Transverse colon (tissue), 4 donors: ENCODE measurements at regions not wholly inside any gene's neighbourhood (a gene's known extent, or its start where the extent isn't known, plus 50 kb on each side); places are given as distances from the start of the nearest gene placed in this dataset.

ENCODE experiments used
- DNase-seq: peaks from one replicate; pipeline ENCODE4 v3.0.0-alpha.2; 2019
- H3K27ac ChIP-seq, 4 donors: fragments of 200-600 bp; sonication (generic); 2 replicates each; pipeline ENCODE4 v1.5.1; 2016 to 2018; ENCODE audit warnings: inconsistent platforms in 4 of 4
- H3K27me3 ChIP-seq: fragments of 200-600 bp; sonication (generic); 2 replicates; pipeline ENCODE4 v1.5.1; 2017; ENCODE audit warnings: inconsistent platforms
- H3K36me3 ChIP-seq, 4 donors: fragments of 200-600 bp; sonication (generic); 2 replicates each; pipeline ENCODE4 v1.5.1; 2017 to 2019; ENCODE audit warnings: inconsistent platforms in 4 of 4
- H3K4me1 ChIP-seq, 4 donors: fragments of 200-600 bp; sonication (generic); 2 replicates each; pipeline ENCODE4 v1.5.1; 2017 to 2020; ENCODE audit warnings: inconsistent platforms in 4 of 4
- H3K4me3 ChIP-seq, 4 donors: fragments of 200-600 bp; sonication (generic); 1 replicate in 1 of 4; 2 replicates in 3 of 4; pipeline versions ENCODE4 v1.5.1 to v1.6.1; 2017 to 2019; ENCODE audit warnings: inconsistent platforms in 4 of 4
- H3K9me3 ChIP-seq, 2 donors: fragments of 200-600 bp; sonication (generic); 2 replicates each; pipeline ENCODE4 v1.5.1; 2017 to 2019; ENCODE audit warnings: inconsistent platforms in 2 of 2
- EP300 ChIP-seq: sonication (generic); formaldehyde crosslinking; IDR thresholded peaks from one replicate; pipeline ENCODE4 v1.6.1; 2017; ENCODE audit warnings: antibody characterized with exemption, low read depth
- POLR2A ChIP-seq: fragments of 450-650 bp; IDR thresholded peaks from one replicate; pipeline ENCODE4 v1.6.1; 2016; ENCODE audit warnings: antibody characterized with exemption, mild to moderate bottlenecking, moderate library complexity
- POLR2AphosphoS5 ChIP-seq, 3 donors: sonication (generic); formaldehyde crosslinking; IDR thresholded peaks; one replicate each; pipeline ENCODE4 v1.6.1; 2016; ENCODE audit warnings: antibody characterized with exemption in 3 of 3
- WGBS, 2 donors: methylation state at CpG; one replicate each; pipeline ENCODE4 v1.1.5; 2018; ENCODE audit warnings: low coverage in 1 of 2; 5-methylcytosine and 5-hydroxymethylcytosine counted together
- in situ Hi-C, 4 donors: fragments of 200-750 bp; cut with MboI; loops; one replicate each; pipeline versions ENCODE4 v1.15.0 to v1.15.1; 2017; ENCODE audit warnings: low sequenced_read_pairs in 3 of 4, low pct_ligation_motif_present in 1 of 4, low pct_unique_long_range_greater_than_20kb in 1 of 4
- intact Hi-C: fragments of 100-400 bp; cut with DNase I; formaldehyde crosslinking; loops from one replicate; pipeline ENCODE4 v1.15.1; 2023; ENCODE audit warnings: low total_unique reads
- TF ChIP-seq, protein P1 (sequence below), 5 experiments: fragments of 200-600 bp in 3 of 5; fragments of 450-650 bp in 2 of 5; sonication (generic) in 3 of 5; IDR thresholded peaks; 1 replicate in 2 of 5; 2 replicates in 3 of 5; pipeline ENCODE4 v1.5.1; 2016 to 2017; ENCODE audit warnings: antibody characterized with exemption in 5 of 5, inconsistent platforms in 3 of 5, mild to moderate bottlenecking in 2 of 5, moderate library complexity in 1 of 5

DNA sequence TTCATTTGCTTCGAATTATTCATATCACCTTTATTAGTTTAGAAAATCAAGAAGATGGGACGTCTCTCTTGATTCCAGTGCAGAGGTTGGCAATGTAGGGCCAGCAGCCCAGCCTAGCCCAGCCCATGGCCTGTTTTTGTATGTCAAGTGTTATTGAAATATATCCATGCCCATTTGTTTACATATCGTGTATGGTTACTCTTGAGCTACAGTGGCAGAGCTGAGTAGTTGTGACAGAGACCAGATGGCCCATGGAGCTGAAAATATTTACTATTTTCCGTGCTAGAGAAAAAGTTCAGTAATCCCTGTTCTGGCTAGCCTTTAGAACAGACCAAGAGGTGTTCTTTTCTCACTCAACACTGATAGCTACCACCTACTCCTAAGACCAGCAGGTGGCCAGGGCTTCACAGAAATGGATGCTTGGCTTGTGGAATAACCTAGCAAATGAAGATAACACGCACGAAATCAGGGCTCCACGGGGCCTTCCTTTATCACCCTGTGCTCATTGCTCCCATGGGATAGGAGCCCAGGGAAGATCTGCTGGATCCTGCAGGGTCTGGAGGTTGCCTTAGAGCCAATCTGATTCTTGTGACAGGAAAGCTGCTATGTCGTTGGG, 123.2 kb upstream of the ANKFN1 start:
- intact Hi-C loops (no loop called here), in situ Hi-C loops (loop anchor here in 1 of 4 donors (10.0 kb wide), 1 partner anchor 55 kb away; no protein-coding TSS in a partner anchor)
- Histone ChIP-seq H3K9me3 (no peaks in the 10 kb centered on the region), H3K36me3 (no peaks in the 10 kb centered on the region), H3K4me1 (no peaks in the 10 kb centered on the region), H3K4me3 (no peak overlapping the region), H3K27me3 (no peaks in the 10 kb centered on the region), H3K27ac (no peak overlapping the region)
- 74 to 75% methylated on average over 5 to 8 of the region's 8 CpGs for WGBS, 2 donors
- TF ChIP-seq EP300 (no peak), POLR2A (no peak), POLR2AphosphoS5 (IDR thresholded peaks at IDR 0.05) (no peak)
- TF ChIP-seq, protein P1, sequence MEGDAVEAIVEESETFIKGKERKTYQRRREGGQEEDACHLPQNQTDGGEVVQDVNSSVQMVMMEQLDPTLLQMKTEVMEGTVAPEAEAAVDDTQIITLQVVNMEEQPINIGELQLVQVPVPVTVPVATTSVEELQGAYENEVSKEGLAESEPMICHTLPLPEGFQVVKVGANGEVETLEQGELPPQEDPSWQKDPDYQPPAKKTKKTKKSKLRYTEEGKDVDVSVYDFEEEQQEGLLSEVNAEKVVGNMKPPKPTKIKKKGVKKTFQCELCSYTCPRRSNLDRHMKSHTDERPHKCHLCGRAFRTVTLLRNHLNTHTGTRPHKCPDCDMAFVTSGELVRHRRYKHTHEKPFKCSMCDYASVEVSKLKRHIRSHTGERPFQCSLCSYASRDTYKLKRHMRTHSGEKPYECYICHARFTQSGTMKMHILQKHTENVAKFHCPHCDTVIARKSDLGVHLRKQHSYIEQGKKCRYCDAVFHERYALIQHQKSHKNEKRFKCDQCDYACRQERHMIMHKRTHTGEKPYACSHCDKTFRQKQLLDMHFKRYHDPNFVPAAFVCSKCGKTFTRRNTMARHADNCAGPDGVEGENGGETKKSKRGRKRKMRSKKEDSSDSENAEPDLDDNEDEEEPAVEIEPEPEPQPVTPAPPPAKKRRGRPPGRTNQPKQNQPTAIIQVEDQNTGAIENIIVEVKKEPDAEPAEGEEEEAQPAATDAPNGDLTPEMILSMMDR (IDR thresholded peaks at IDR 0.05), result no peak
- DNase-seq, result no peak

DNA sequence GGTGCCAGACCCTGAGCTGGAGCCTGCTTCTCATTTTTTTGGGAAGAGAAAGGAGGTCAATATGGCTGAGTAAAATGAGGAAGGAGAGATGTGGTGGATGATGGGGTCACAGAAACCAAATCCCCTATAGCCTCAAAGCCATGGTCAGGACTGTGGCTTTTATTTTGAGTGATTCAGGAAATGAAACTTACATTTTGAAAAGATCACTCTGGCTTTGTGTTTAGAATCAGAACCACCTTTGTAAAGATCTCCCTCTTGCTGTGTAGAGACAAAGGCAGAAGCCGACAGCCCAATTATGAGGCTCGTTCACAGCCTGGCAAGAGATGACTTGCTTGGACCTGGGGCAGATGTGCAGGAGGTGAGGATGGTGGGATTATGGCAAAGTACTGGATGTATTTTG, 121.6 kb upstream of the ANKFN1 start:
- no peak for DNase-seq
- in situ Hi-C loops (loop anchor here in 1 of 4 donors (10.0 kb wide), 1 partner anchor 57 kb away; no protein-coding TSS in a partner anchor), intact Hi-C loops (no loop called here)
- H3K4me3 ChIP-seq, result no peak overlapping the region
- no peak for TF ChIP-seq POLR2AphosphoS5 (IDR thresholded peaks at IDR 0.05)
- TF ChIP-seq POLR2A, result no peak
- TF ChIP-seq, protein P1 (IDR thresholded peaks at IDR 0.05), result no peak
- TF ChIP-seq EP300, result no peak
- no peaks in the 10 kb centered on the region for H3K9me3 ChIP-seq
- H3K36me3 ChIP-seq, result no peaks in the 10 kb centered on the region
- H3K27ac ChIP-seq, result no peak overlapping the region
- no peaks in the 10 kb centered on the region for H3K27me3 ChIP-seq
- no peaks in the 10 kb centered on the region for H3K4me1 ChIP-seq
- 69 to 80% methylated on average over 1 to 2 of the region's 2 CpGs for WGBS, 2 donors

DNA sequence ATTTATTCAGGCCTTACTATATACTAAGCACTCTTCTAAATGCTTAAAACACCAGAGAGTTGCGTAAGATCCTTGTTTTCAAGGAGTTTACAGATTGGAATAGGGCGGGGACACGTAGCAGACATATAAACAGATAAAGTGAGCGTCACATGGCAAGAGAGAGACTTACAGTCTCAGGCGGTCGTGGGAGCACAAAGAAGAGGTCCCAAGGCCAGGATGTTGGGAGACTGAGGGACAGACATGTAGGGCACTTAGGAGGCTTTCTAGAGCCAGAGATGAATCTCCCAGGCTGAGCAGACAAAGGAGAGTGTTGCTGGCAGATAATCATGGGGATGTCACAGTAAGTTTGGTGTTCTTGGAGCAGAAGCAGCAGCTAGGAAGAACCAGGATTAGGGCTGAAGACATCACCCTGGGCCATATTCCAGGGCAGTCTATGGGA, 119.1 kb upstream of the ANKFN1 start:
- in situ Hi-C loops (loop anchor here in 1 of 4 donors (10.0 kb wide), 1 partner anchor 59 kb away; no protein-coding TSS in a partner anchor), intact Hi-C loops (no loop called here)
- WGBS, 2 donors, result 57% methylated on average over 6 of the region's 6 CpGs; no CpG with 5 or more reads in 1 of the 2 donors
- Histone ChIP-seq H3K27ac (peak overlapping the region in 2 of 4 donors; percentile 17 to 28), H3K9me3 (no peaks in the 10 kb centered on the region), H3K4me3 (no peak overlapping the region), H3K27me3 (no peaks in the 10 kb centered on the region), H3K4me1 (no peaks in the 10 kb centered on the region), H3K36me3 (no peaks in the 10 kb centered on the region)
- TF ChIP-seq POLR2A (no peak), POLR2AphosphoS5 (IDR thresholded peaks at IDR 0.05) (no peak), EP300 (no peak)
- TF ChIP-seq, protein P1 (IDR thresholded peaks at IDR 0.05), result no peak
- DNase-seq, result no peak

- WGBS, 2 donors, result 63 to 72% methylated on average over 5 to 6 of the region's 6 CpGs
- TF ChIP-seq EP300, result no peak
- TF ChIP-seq POLR2AphosphoS5 (IDR thresholded peaks at IDR 0.05), result no peak
- TF ChIP-seq, protein P1 (IDR thresholded peaks at IDR 0.05), result no peak
- TF ChIP-seq POLR2A, result no peak
- no peak for DNase-seq
- H3K4me1 ChIP-seq, result no peaks in the 10 kb centered on the region
- no peaks in the 10 kb centered on the region for H3K27me3 ChIP-seq
- intact Hi-C loops, result no loop called here
- no peak overlapping the region for H3K27ac ChIP-seq
- H3K4me3 ChIP-seq, result no peak overlapping the region
- in situ Hi-C loops, result loop anchor here in 1 of 4 donors (10.0 kb wide), 1 partner anchor 63 kb away; no protein-coding TSS in a partner anchor
- H3K36me3 ChIP-seq, result no peaks in the 10 kb centered on the region
- no peaks in the 10 kb centered on the region for H3K9me3 ChIP-seq
Observed at GRCh38 chr17:56038131-56038530, 115.1 kb upstream of the ANKFN1 start.
